HG03097 (cell line): ENCODE measurements at regions not wholly inside any gene's neighbourhood (a gene's known extent, or its start where the extent isn't known, plus 50 kb on each side); places are given as distances from the start of the nearest gene placed in this dataset.
"Not testable (repeated sequence)": the region's sequence is repeated elsewhere in the genome, so short reads cannot be mapped to it uniquely, and the experiment has no call there.

Source experiments
- ATAC-seq: cut with Tn5 transposase; IDR thresholded peaks from one replicate; pipeline ENCODE4 v1.9.1; 2021; ENCODE audit not compliant: unreplicated experiment, low FRiP score

DNA sequence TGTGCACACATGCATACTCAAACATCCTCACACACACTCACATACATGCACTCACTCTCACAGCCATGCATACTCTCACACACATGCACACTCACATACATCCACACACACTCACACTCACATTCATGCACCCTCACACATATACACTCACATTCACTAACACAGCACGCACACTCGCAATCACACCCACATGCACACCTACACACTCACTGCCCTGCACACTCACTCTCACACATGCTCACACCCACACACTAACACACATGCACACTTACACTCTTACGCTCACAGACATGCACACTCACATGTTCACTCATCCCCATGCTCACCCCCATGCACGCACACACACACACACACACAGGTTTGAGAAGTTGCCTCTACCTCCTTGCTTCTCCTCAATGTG lies 63.2 kb upstream of the SFSWAP start:
- ATAC-seq: no peak

DNA sequence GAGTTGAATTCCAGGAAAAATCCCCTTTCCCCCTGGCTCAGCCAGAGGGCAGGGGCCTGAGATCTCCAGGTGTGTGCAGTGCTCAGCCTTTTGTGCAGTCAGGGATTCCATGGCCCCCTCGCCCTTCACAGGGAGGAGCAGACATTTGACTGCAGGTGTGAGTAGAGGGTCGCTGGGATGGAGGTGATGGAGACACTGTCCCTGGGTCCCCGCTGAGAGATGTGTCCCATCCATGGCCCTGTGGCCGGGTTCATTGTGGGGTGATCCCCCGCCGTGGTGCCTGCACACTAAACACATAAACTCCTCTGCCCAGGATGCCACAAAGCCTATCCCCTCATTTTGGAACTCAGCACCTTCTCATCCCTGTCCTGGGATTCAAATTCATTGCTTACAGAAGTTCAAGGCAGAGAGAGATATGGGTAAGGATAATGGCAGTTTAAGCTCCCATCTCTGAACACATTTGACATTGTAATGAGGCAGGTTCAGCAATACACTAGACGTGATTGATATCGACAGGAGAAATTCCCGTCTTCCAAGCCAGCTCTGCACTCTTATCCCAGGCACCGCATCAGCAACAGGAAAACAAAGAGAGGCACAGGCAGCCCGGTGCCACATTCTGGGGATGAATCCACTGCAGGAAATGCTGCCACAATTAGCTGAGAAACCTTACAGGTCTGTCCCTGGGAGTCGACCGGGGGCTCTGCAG lies 55.3 kb upstream of the SFSWAP start:
- not testable (repeated sequence) for ATAC-seq

DNA sequence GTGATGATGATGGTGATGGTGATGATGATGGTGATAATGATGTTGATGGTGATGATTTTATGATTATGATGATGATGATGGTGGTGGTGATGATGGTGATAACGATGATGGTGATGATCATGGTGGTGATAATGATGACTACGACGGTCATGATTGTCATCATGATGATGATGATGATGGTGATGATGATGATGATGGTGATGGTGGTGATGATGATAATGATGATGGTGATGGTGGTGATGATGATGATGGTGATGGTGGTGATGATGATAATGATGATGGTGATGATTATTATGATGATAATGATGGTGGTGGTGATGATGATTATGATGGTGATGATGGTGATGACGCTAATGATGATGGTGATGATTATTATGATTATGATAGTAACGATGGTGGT lies 54.1 kb upstream of the SFSWAP start:
- ATAC-seq: not testable (repeated sequence)

DNA sequence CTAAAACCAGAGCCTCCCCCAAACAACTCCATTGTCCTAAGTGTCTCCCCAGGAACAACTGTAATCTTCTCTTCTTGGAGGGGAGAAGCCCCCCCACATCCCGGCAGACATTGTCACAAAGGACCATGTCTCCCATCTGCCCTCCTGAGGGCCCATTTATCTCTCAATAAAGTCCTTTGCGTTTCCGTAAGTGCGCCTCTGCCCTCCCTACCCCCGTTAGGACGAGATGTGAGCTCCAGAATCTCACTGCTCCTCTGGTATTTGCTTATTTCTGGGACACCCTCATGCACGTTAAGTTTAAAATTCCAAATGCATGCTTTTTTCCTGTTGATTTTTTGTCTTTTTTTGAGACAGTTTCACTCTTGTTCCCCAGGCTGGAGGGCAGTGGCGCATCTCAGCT lies 52.3 kb upstream of the SFSWAP start:
- ATAC-seq: not testable (repeated sequence)

DNA sequence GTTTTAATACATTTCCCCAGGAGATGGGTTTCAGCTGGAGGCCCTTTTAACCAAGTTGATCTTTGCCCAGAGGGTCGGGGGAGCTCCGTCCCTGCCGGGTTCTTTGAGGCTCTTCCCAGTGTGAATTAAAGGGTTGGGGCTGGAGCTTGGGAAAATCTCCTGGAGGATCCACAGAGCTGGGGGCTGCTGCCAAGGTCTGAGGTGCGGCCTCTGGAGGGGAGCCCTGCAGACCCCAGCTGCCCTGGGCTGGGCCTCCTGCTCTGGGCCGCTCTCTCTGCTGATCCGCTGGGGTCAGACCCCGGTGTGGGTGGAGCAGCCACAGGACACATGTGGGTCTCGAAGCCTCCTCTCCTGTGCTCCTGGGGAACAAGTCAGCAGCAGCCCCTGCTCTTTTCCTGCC lies 51.4 kb upstream of the SFSWAP start:
- ATAC-seq: not testable (repeated sequence)

GRCh38 chr12:131659976-131660375 lies 50.9 kb upstream of the SFSWAP start:
- not testable (repeated sequence) for ATAC-seq

DNA sequence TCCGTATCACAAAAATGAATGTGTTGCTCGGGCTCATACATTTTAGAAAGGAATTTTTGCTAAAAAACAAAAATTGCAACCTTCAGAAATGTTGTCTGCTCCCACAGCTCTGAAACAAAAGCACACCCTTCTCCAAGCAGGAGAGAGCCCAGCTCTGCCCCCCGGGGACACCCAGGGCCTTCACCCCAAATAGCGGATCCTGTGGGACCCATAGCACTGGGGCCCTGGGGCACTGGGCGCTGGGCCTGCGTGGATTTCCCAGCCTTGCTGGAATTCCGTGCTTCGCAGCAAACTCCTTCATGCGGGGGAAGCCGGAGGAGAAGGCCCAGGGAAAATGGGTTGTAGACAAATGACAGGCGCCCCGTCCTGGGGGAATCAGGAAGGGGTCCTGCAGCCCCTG lies 50.5 kb upstream of the SFSWAP start:
- not testable (repeated sequence) for ATAC-seq
